B cell (primary cell): ENCODE measurements at regions not wholly inside any gene's neighbourhood (a gene's known extent, or its start where the extent isn't known, plus 50 kb on each side); places are given as distances from the start of the nearest gene placed in this dataset.

Source experiments
- ATAC-seq: fragments of 200-7000 bp; cut with Tn5 transposase; one replicate; pipeline ENCODE4 v1.10.0; 2021; ENCODE audit warnings: low read depth, mild to moderate bottlenecking, moderate number of reproducible peaks, moderate library complexity
- CTCF ChIA-PET: fragments of 350-600 bp; sonication (Branson Sonifier 250); formaldehyde crosslinking; loops from one replicate; lab custom pipeline; 2021; ENCODE audit warnings: antibody characterized with exemption, inconsistent platforms; lab: Charles Lee
- POLR2A ChIA-PET: fragments of 350-600 bp; sonication (Branson Sonifier 250); formaldehyde crosslinking; loops from one replicate; lab custom pipeline; 2021; ENCODE audit warnings: antibody characterized with exemption; lab: Charles Lee
- DNase-seq: peaks from one replicate; pipeline ENCODE4 v3.0.0; 2013
- H2AFZ ChIP-seq: 2 replicates; pipeline ENCODE4 v1.6.1; 2012; ENCODE audit warnings: mild to moderate bottlenecking, low read depth, low read length; ENCODE audit not compliant: insufficient read depth, poor library complexity, severe bottlenecking
- H3K27ac ChIP-seq, 2 donors: 1 replicate in 1 of 2; 2 replicates in 1 of 2; pipeline ENCODE4 v1.5.1; 2012 to 2013; ENCODE audit warnings: low read length in 2 of 2, mild to moderate bottlenecking in 2 of 2, moderate library complexity in 1 of 2
- H3K27me3 ChIP-seq, 4 experiments: fragments of 200-600 bp in 1 of 4; sonication (generic) in 1 of 4; replicated peaks in 1 of 4; 1 replicate in 2 of 4; 2 replicates in 2 of 4; pipeline versions ENCODE4 v1.6.1 to v1.7.0; 2013 to 2016; ENCODE audit warnings: low read length in 3 of 4, mild to moderate bottlenecking in 2 of 4, mixed read lengths in 1 of 4, moderate library complexity in 1 of 4; ENCODE audit not compliant: insufficient read depth in 4 of 4, control insufficient read depth in 3 of 4; ENCODE audit errors: control extremely low read depth in 1 of 4
- H3K36me3 ChIP-seq, 2 experiments: replicated peaks in 1 of 2; 1 replicate in 1 of 2; 2 replicates in 1 of 2; pipeline versions ENCODE4 v1.6.1 to v1.7.1; 2013; ENCODE audit warnings: low read length in 1 of 2; ENCODE audit not compliant: insufficient read depth in 2 of 2, control insufficient read depth in 1 of 2; ENCODE audit errors: control extremely low read depth in 1 of 2, extremely low read depth in 1 of 2
- H3K4me1 ChIP-seq, 2 donors: fragments of 200-600 bp in 1 of 2; sonication (generic) in 1 of 2; 1 replicate in 1 of 2; 2 replicates in 1 of 2; pipeline versions ENCODE4 v1.5.1 to v1.6.1; 2013 to 2017; ENCODE audit warnings: low read length in 2 of 2; ENCODE audit not compliant: control insufficient read depth in 2 of 2, insufficient read depth in 2 of 2
- H3K4me2 ChIP-seq: replicated peaks from 2 replicates; pipeline ENCODE3; 2012; ENCODE audit warnings: mild to moderate bottlenecking, low read depth, low read length; ENCODE audit not compliant: poor library complexity, severe bottlenecking
- H3K4me3 ChIP-seq, 5 experiments: fragments of 200-600 bp in 1 of 5; sonication (generic) in 1 of 5; 1 replicate in 3 of 5; 2 replicates in 2 of 5; pipeline versions ENCODE4 v1.5.1 to v1.7.0; 2011 to 2016; ENCODE audit warnings: low read length in 4 of 5, mild to moderate bottlenecking in 4 of 5, low read depth in 2 of 5, control low read depth in 1 of 5, moderate library complexity in 1 of 5; ENCODE audit not compliant: insufficient read depth in 1 of 5; ENCODE audit errors: control extremely low read depth in 1 of 5, extremely low read depth in 1 of 5
- H3K79me2 ChIP-seq: fragments of 200-600 bp; sonication (generic); one replicate; pipeline ENCODE4 v1.6.0; 2016; ENCODE audit warnings: low read length; ENCODE audit not compliant: control insufficient read depth, insufficient read depth
- H3K9ac ChIP-seq: fragments of 200-600 bp; sonication (generic); 2 replicates; pipeline ENCODE4 v1.6.1; 2017; ENCODE audit warnings: mild to moderate bottlenecking, low read length, moderate library complexity
- H3K9me3 ChIP-seq, 3 donors: one replicate each; pipeline versions ENCODE4 v1.6.1 to v1.7.1; 2013; ENCODE audit warnings: low read length in 2 of 3; ENCODE audit not compliant: control insufficient read depth in 2 of 3, insufficient read depth in 1 of 3; ENCODE audit errors: control extremely low read depth in 1 of 3
- H4K20me1 ChIP-seq: 2 replicates; pipeline ENCODE4 v1.6.0; 2012; ENCODE audit warnings: mild to moderate bottlenecking, low read length; ENCODE audit not compliant: insufficient read depth, control insufficient read depth, poor library complexity, severe bottlenecking
- H3K27ac Mint-ChIP-seq: one replicate; pipeline ENCODE4 v1.8.0; 2021; ENCODE audit warnings: mixed read lengths
- H3K27me3 Mint-ChIP-seq: one replicate; pipeline ENCODE4 v1.8.0; 2021; ENCODE audit warnings: mixed read lengths
- H3K4me1 Mint-ChIP-seq: one replicate; pipeline ENCODE4 v1.8.0; 2021; ENCODE audit warnings: mixed read lengths
- H3K4me3 Mint-ChIP-seq: one replicate; pipeline ENCODE4 v1.8.0; 2021; ENCODE audit warnings: mixed read lengths
- H3K9me3 Mint-ChIP-seq: one replicate; pipeline ENCODE4 v1.8.0; 2022; ENCODE audit warnings: mixed read lengths; ENCODE audit not compliant: insufficient read depth
- EZH2 ChIP-seq: IDR thresholded peaks from 2 replicates; pipeline ENCODE4 v1.6.1; 2012; ENCODE audit warnings: borderline replicate concordance, low read depth, mild to moderate bottlenecking, moderate library complexity, low read length; ENCODE audit not compliant: insufficient read depth, poor library complexity, severe bottlenecking
- WGBS: methylation state at CpG from one replicate; pipeline ENCODE4 v1.1.5; 2013; ENCODE audit warnings: missing lambda C conversion rate; ENCODE audit not compliant: insufficient coverage; 5-methylcytosine and 5-hydroxymethylcytosine counted together
- intact Hi-C: fragments of 100-400 bp; cut with micrococcal nuclease; formaldehyde crosslinking; loops from one replicate; pipeline ENCODE4 v1.10.0; 2022
- TF ChIP-seq, protein P1 (sequence below): fragments of 200-600 bp; IDR thresholded peaks from one replicate; pipeline ENCODE4 v1.8.0; 2022; ENCODE audit warnings: antibody characterized with exemption, mild to moderate bottlenecking

- 92% methylated on average over 1 of the region's 5 CpGs for WGBS
- Histone ChIP-seq H3K4me3 (no peak overlapping the region), H3K27me3 (no peaks in the 10 kb centered on the region), H4K20me1 (no peaks in the 10 kb centered on the region), H3K79me2 (no peaks in the 10 kb centered on the region), H2AFZ (no peak overlapping the region), H3K4me1 (no peaks in the 10 kb centered on the region), H3K36me3 (no peaks in the 10 kb centered on the region), H3K4me2 (no peak overlapping the region), H3K27ac (no peak overlapping the region), H3K9me3 (peaks cover 0 to 2% (median 0%) of the 10 kb centered on the region in 3 donors), H3K9ac (no peak overlapping the region)
- TF ChIP-seq, protein P1, sequence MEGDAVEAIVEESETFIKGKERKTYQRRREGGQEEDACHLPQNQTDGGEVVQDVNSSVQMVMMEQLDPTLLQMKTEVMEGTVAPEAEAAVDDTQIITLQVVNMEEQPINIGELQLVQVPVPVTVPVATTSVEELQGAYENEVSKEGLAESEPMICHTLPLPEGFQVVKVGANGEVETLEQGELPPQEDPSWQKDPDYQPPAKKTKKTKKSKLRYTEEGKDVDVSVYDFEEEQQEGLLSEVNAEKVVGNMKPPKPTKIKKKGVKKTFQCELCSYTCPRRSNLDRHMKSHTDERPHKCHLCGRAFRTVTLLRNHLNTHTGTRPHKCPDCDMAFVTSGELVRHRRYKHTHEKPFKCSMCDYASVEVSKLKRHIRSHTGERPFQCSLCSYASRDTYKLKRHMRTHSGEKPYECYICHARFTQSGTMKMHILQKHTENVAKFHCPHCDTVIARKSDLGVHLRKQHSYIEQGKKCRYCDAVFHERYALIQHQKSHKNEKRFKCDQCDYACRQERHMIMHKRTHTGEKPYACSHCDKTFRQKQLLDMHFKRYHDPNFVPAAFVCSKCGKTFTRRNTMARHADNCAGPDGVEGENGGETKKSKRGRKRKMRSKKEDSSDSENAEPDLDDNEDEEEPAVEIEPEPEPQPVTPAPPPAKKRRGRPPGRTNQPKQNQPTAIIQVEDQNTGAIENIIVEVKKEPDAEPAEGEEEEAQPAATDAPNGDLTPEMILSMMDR, result no peak
- no peak for TF ChIP-seq EZH2
- Mint-ChIP-seq H3K27me3 (no peaks in the 10 kb centered on the region), H3K9me3 (no peaks in the 10 kb centered on the region), H3K27ac (no peak overlapping the region), H3K4me3 (no peak overlapping the region), H3K4me1 (no peaks in the 10 kb centered on the region)
- ChIA-PET CTCF (no interaction called here), POLR2A (no interaction called here)
- intact Hi-C loops, result no loop called here
- DNase-seq (no peak), ATAC-seq (no peak)
Observed at GRCh38 chr13:89900104-89900765, 1447.3 kb upstream of the MIR17HG start.

DNA sequence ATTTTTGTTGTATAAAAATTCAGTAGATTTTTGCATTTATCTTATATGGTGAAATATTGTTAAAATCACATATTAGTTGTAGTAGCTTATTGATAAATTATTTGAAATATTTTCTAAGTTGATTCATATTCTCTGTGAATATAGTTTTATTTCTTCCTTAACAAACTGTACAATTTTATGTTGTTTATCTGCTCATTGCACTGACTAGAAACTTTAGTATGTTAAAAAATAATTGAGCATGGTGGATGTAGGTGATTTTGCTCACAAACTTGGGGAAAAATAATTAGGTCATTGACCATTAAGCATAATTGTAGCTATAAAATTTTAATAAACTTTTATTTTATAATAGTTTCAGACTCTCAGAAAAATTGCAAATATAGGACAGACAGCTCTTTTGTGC is 1445.3 kb upstream of the MIR17HG start:
- no peaks in the 10 kb centered on the region for H4K20me1 ChIP-seq
- TF ChIP-seq, protein P1, result no peak
- no peak for TF ChIP-seq EZH2
- H3K4me3 Mint-ChIP-seq, result no peak overlapping the region
- H3K27me3 ChIP-seq, result no peaks in the 10 kb centered on the region
- H3K4me3 ChIP-seq, result no peak overlapping the region
- H2AFZ ChIP-seq, result no peak overlapping the region
- ChIA-PET POLR2A (no interaction called here), CTCF (no interaction called here)
- no peak overlapping the region for H3K27ac Mint-ChIP-seq
- DNase-seq (no peak), ATAC-seq (no peak)
- H3K36me3 ChIP-seq, result no peaks in the 10 kb centered on the region
- no peaks in the 10 kb centered on the region for H3K27me3 Mint-ChIP-seq
- H3K9me3 ChIP-seq, result peaks cover 0 to 3% (median 1%) of the 10 kb centered on the region in 3 donors
- H3K9me3 Mint-ChIP-seq, result peaks cover 3% of the 10 kb centered on the region
- no peak overlapping the region for H3K27ac ChIP-seq
- no peak overlapping the region for H3K4me2 ChIP-seq
- H3K4me1 Mint-ChIP-seq, result no peaks in the 10 kb centered on the region
- intact Hi-C loops, result no loop called here
- H3K4me1 ChIP-seq, result no peaks in the 10 kb centered on the region
- no peaks in the 10 kb centered on the region for H3K79me2 ChIP-seq
- no peak overlapping the region for H3K9ac ChIP-seq
